Amniotic epithelial cell (primary cell): ENCODE measurements at regions not wholly inside any gene's neighbourhood (a gene's known extent, or its start where the extent isn't known, plus 50 kb on each side); places are given as distances from the start of the nearest gene placed in this dataset.

ENCODE experiments used
- DNase-seq: peaks from one replicate; pipeline ENCODE4 v3.0.0-alpha.2; 2010; ENCODE audit warnings: low read depth

GRCh38 chr2:71277536-71278103, 50.7 kb upstream of the PAIP2B start:
- no peak for DNase-seq

- DNase-seq = no peak
These were observed 50.2 kb upstream of the PAIP2B start for GRCh38 chr2:71277147-71277475.

- DNase-seq = peak; percentile 52
These were observed 49.6 kb upstream of the PAIP2B start for GRCh38 chr2:71276311-71277146.
